Astrocyte (in vitro differentiated cells and primary cell): ENCODE measurements at regions not wholly inside any gene's neighbourhood (a gene's known extent, or its start where the extent isn't known, plus 50 kb on each side); places are given as distances from the start of the nearest gene placed in this dataset.

Source experiments
- DNase-seq: peaks from one replicate; pipeline ENCODE4 v3.0.0-alpha.2; 2010; ENCODE audit warnings: low read depth
- FAIRE-seq: peaks from 2 replicates; lab custom pipeline; 2011; peaks lifted over from hg19 to GRCh38; lab: Jason Lieb, UNC
- H2AFZ ChIP-seq: 2 replicates; pipeline ENCODE4 v1.6.0; 2012; ENCODE audit warnings: low read depth, low read length, inconsistent platforms
- H3K27ac ChIP-seq: 2 replicates; pipeline ENCODE4 v1.5.1; 2011; ENCODE audit warnings: low read depth, low read length, inconsistent platforms
- H3K27me3 ChIP-seq: 2 replicates; pipeline ENCODE4 v1.6.0; 2011; ENCODE audit warnings: low read length, inconsistent platforms; ENCODE audit not compliant: insufficient read depth
- H3K36me3 ChIP-seq: 2 replicates; pipeline ENCODE4 v1.5.1; 2011; ENCODE audit warnings: low read length, inconsistent platforms; ENCODE audit not compliant: insufficient read depth
- H3K4me1 ChIP-seq: 2 replicates; pipeline ENCODE4 v1.5.1; 2011; ENCODE audit warnings: low read length, inconsistent platforms; ENCODE audit not compliant: insufficient read depth
- H3K4me2 ChIP-seq: 2 replicates; pipeline ENCODE4 v1.6.0; 2012; ENCODE audit warnings: low read length, inconsistent platforms
- H3K4me3 ChIP-seq: 2 replicates; pipeline ENCODE4 v1.5.1; 2011; ENCODE audit warnings: low read depth, mild to moderate bottlenecking, low read length, inconsistent platforms; ENCODE audit not compliant: insufficient read depth
- H3K79me2 ChIP-seq: 2 replicates; pipeline ENCODE4 v1.6.0; 2012; ENCODE audit warnings: mild to moderate bottlenecking, low read length, inconsistent platforms; ENCODE audit not compliant: insufficient read depth
- H3K9ac ChIP-seq: 2 replicates; pipeline ENCODE4 v1.6.0; 2012; ENCODE audit warnings: mild to moderate bottlenecking, low read length, inconsistent platforms
- H3K9me3 ChIP-seq: 2 replicates; pipeline ENCODE4 v1.5.1; 2012; ENCODE audit warnings: low read depth, mild to moderate bottlenecking, low read length, inconsistent platforms; ENCODE audit not compliant: insufficient read depth
- H4K20me1 ChIP-seq: 2 replicates; pipeline ENCODE4 v1.6.0; 2012; ENCODE audit warnings: low read length, inconsistent platforms; ENCODE audit not compliant: insufficient read depth
- H3K27ac Mint-ChIP-seq: one replicate; pipeline ENCODE4 v1.8.0; 2021; ENCODE audit warnings: mild to moderate bottlenecking, mixed read lengths; ENCODE audit not compliant: unreplicated experiment
- H3K27me3 Mint-ChIP-seq: one replicate; pipeline ENCODE4 v1.8.0; 2021; ENCODE audit warnings: low read depth, mixed read lengths; ENCODE audit not compliant: unreplicated experiment
- H3K36me3 Mint-ChIP-seq: one replicate; pipeline ENCODE4 v1.8.0; 2021; ENCODE audit warnings: low read depth, mixed read lengths; ENCODE audit not compliant: unreplicated experiment
- H3K4me1 Mint-ChIP-seq: one replicate; pipeline ENCODE4 v1.8.0; 2021; ENCODE audit warnings: low read depth, mixed read lengths; ENCODE audit not compliant: unreplicated experiment
- H3K4me3 Mint-ChIP-seq: one replicate; pipeline ENCODE4 v1.8.0; 2021; ENCODE audit warnings: mild to moderate bottlenecking, moderate library complexity, mixed read lengths; ENCODE audit not compliant: unreplicated experiment
- H3K9me3 Mint-ChIP-seq: one replicate; pipeline ENCODE4 v1.8.0; 2021; ENCODE audit warnings: mild to moderate bottlenecking, mixed read lengths; ENCODE audit not compliant: unreplicated experiment
- EZH2 ChIP-seq: IDR thresholded peaks from 2 replicates; pipeline ENCODE4 v1.6.1; 2012; ENCODE audit warnings: mild to moderate bottlenecking, low read length, inconsistent platforms; ENCODE audit not compliant: insufficient read depth
- TF ChIP-seq, protein P1 (sequence below): IDR thresholded peaks from 2 replicates; pipeline ENCODE4 v1.5.1; 2011; ENCODE audit warnings: low read depth, mild to moderate bottlenecking, inconsistent platforms, low read length, moderate library complexity; ENCODE audit not compliant: insufficient read depth

DNA sequence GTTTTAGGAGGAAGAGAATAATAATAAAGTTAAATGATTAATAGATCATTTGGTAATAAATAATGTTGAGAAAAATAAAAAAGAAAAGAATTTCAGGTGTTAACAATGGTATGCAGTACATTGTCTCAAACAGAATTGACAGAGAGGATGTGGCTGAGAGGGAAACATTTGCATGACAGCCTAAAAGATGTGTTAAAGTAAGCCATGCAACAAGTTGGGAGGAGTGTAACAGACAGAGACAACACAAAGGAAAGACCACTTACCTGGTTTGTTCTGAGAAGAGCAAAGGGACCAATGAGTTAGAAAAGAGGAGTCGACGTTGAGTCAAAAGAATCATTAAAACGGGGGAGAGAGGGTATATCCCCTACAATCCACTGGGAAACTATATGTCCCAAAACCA is 814.0 kb downstream of the KCNT2 start:
- peaks cover 7% of the 10 kb centered on the region for H3K9me3 ChIP-seq
- no peak for TF ChIP-seq EZH2
- TF ChIP-seq, protein P1, sequence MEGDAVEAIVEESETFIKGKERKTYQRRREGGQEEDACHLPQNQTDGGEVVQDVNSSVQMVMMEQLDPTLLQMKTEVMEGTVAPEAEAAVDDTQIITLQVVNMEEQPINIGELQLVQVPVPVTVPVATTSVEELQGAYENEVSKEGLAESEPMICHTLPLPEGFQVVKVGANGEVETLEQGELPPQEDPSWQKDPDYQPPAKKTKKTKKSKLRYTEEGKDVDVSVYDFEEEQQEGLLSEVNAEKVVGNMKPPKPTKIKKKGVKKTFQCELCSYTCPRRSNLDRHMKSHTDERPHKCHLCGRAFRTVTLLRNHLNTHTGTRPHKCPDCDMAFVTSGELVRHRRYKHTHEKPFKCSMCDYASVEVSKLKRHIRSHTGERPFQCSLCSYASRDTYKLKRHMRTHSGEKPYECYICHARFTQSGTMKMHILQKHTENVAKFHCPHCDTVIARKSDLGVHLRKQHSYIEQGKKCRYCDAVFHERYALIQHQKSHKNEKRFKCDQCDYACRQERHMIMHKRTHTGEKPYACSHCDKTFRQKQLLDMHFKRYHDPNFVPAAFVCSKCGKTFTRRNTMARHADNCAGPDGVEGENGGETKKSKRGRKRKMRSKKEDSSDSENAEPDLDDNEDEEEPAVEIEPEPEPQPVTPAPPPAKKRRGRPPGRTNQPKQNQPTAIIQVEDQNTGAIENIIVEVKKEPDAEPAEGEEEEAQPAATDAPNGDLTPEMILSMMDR = no peak
- no peak overlapping the region for H3K4me2 ChIP-seq
- Mint-ChIP-seq H3K36me3 (no peaks in the 10 kb centered on the region), H3K4me3 (no peak overlapping the region), H3K4me1 (no peaks in the 10 kb centered on the region), H3K9me3 (peaks cover 1% of the 10 kb centered on the region), H3K27ac (no peak overlapping the region), H3K27me3 (no peaks in the 10 kb centered on the region)
- no peak overlapping the region for H3K27ac ChIP-seq
- no peaks in the 10 kb centered on the region for H3K27me3 ChIP-seq
- FAIRE-seq (no peak), DNase-seq (no peak)
- H4K20me1 ChIP-seq = no peaks in the 10 kb centered on the region
- H2AFZ ChIP-seq = no peak overlapping the region
- no peaks in the 10 kb centered on the region for H3K79me2 ChIP-seq
- no peak overlapping the region for H3K9ac ChIP-seq
- no peaks in the 10 kb centered on the region for H3K4me1 ChIP-seq
- no peaks in the 10 kb centered on the region for H3K36me3 ChIP-seq
- no peak overlapping the region for H3K4me3 ChIP-seq

DNA sequence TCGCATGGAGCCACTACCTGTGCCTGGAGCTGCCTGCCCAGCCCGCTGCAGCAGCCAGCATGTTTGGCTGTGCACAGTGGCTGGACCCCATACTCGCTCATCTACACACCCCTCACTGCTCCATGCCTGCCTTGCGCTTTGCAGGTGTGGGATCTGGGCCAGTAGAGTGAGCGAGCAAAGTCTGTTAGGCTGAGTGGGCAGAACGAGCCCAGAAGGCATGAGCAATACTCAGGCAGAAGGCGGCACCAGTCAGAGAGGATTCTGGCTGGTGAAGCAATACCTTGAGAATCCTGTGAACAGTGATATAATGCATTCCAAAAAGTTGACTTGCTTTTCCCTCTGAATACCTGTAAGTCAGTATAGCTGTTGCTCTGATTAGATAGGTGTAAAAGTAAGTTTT is 816.4 kb downstream of the KCNT2 start:
- Histone ChIP-seq H4K20me1 (no peaks in the 10 kb centered on the region), H3K4me2 (no peak overlapping the region), H3K4me1 (no peaks in the 10 kb centered on the region), H3K79me2 (no peaks in the 10 kb centered on the region), H3K27ac (no peak overlapping the region), H3K4me3 (no peak overlapping the region), H2AFZ (no peak overlapping the region), H3K36me3 (no peaks in the 10 kb centered on the region), H3K9me3 (peaks cover 7% of the 10 kb centered on the region), H3K9ac (no peak overlapping the region), H3K27me3 (no peaks in the 10 kb centered on the region)
- H3K4me1 Mint-ChIP-seq = no peaks in the 10 kb centered on the region
- FAIRE-seq (no peak), DNase-seq (no peak)
- H3K36me3 Mint-ChIP-seq = no peaks in the 10 kb centered on the region
- TF ChIP-seq, protein P1 = no peak
- no peak for TF ChIP-seq EZH2
- H3K4me3 Mint-ChIP-seq = no peak overlapping the region
- H3K27me3 Mint-ChIP-seq = no peaks in the 10 kb centered on the region
- peaks cover 1% of the 10 kb centered on the region for H3K9me3 Mint-ChIP-seq
- no peak overlapping the region for H3K27ac Mint-ChIP-seq

DNA sequence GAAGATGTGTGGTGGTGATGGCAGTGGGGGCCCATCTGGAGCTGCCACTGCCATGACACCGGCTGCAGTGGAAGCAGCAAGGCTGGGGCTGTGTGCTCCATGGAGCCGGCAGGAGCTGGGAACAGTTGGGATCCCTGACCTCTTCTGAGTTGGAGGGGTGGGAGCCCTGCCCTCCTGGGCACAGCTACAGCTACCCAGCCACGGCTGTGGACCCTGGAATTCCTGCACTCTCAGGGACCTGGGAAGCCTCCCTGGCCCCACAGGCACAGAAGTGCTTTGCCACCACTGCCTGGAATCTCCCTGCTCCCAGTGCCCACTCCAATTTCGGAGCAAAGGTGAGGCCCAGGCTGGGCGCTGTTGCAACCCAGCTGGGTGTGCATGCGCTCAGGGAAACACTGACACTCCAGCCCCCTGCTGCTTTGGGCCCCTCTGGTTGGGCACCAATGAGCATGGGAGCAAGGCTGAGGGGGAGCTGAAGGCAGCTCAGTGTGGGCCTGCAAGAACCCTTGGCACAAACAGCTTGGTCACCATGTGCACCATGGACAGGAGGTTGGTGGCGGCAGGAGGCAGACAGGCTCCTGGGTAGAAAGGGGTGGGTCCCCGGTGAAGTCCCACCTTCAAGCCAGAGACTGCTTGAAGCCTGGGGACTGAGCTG is 817.6 kb downstream of the KCNT2 start:
- Mint-ChIP-seq H3K36me3 (no peaks in the 10 kb centered on the region), H3K27ac (no peak overlapping the region), H3K27me3 (no peaks in the 10 kb centered on the region), H3K4me1 (no peaks in the 10 kb centered on the region), H3K9me3 (peaks cover 1% of the 10 kb centered on the region), H3K4me3 (no peak overlapping the region)
- Histone ChIP-seq H3K9ac (no peak overlapping the region), H2AFZ (no peak overlapping the region), H3K4me1 (no peaks in the 10 kb centered on the region), H4K20me1 (no peaks in the 10 kb centered on the region), H3K79me2 (no peaks in the 10 kb centered on the region), H3K27ac (no peak overlapping the region), H3K36me3 (no peaks in the 10 kb centered on the region), H3K4me3 (no peak overlapping the region), H3K27me3 (no peaks in the 10 kb centered on the region), H3K9me3 (peaks cover 7% of the 10 kb centered on the region), H3K4me2 (no peak overlapping the region)
- TF ChIP-seq, protein P1 = no peak
- DNase-seq (no peak), FAIRE-seq (no peak)
